Neural progenitor cell (in vitro differentiated cells): ENCODE measurements at regions not wholly inside any gene's neighbourhood (a gene's known extent, or its start where the extent isn't known, plus 50 kb on each side); places are given as distances from the start of the nearest gene placed in this dataset.
A peak's percentile ranks its signal among the peaks of the same experiment; 100 is the strongest.

Experiments used
- DNase-seq: peaks from one replicate; pipeline ENCODE4 v3.0.0-alpha.2; 2016; ENCODE audit warnings: low spot score
- H2AFZ ChIP-seq: fragments of 200-600 bp; sonication (generic); replicated peaks from 2 replicates; pipeline ENCODE4 v1.6.1; 2016; ENCODE audit warnings: antibody characterized with exemption
- H3F3A ChIP-seq: fragments of 200-600 bp; sonication (generic); 2 replicates; pipeline ENCODE4 v1.6.1; 2016; ENCODE audit warnings: antibody characterized with exemption, low read depth
- H3K27ac ChIP-seq: fragments of 200-600 bp; sonication (generic); 2 replicates; pipeline ENCODE4 v1.5.1; 2016; ENCODE audit warnings: mild to moderate bottlenecking
- H3K27me3 ChIP-seq: fragments of 200-600 bp; sonication (generic); 2 replicates; pipeline ENCODE4 v1.6.1; 2016; ENCODE audit warnings: mild to moderate bottlenecking, moderate library complexity
- H3K36me3 ChIP-seq: fragments of 200-600 bp; sonication (generic); 2 replicates; pipeline ENCODE4 v1.5.1; 2016
- H3K4me1 ChIP-seq: fragments of 200-600 bp; sonication (generic); 2 replicates; pipeline ENCODE4 v1.6.1; 2016; ENCODE audit warnings: mixed run types
- H3K4me2 ChIP-seq: fragments of 200-600 bp; sonication (generic); 2 replicates; pipeline ENCODE4 v1.6.1; 2016
- H3K4me3 ChIP-seq: fragments of 200-600 bp; sonication (generic); 2 replicates; pipeline ENCODE4 v1.5.1; 2016
- H3K79me2 ChIP-seq: fragments of 200-600 bp; sonication (generic); 2 replicates; pipeline ENCODE4 v1.6.1; 2016; ENCODE audit warnings: low read depth
- H3K9ac ChIP-seq: fragments of 200-600 bp; sonication (generic); 2 replicates; pipeline ENCODE4 v1.6.1; 2016
- H3K9me3 ChIP-seq: fragments of 200-600 bp; sonication (generic); 2 replicates; pipeline ENCODE4 v1.5.1; 2016; ENCODE audit warnings: low read depth
- H4K20me1 ChIP-seq: fragments of 200-600 bp; sonication (generic); 2 replicates; pipeline ENCODE4 v1.6.1; 2016; ENCODE audit warnings: low read depth
- H3K27ac Mint-ChIP-seq: 3 replicates; pipeline ENCODE4 v1.8.0; 2021; ENCODE audit warnings: mixed read lengths
- H3K27me3 Mint-ChIP-seq: 2 replicates; pipeline ENCODE4 v1.8.0; 2022; ENCODE audit warnings: low read depth, mild to moderate bottlenecking, inconsistent platforms, moderate library complexity, mixed read lengths; ENCODE audit not compliant: insufficient read depth
- H3K36me3 Mint-ChIP-seq: 3 replicates; pipeline ENCODE4 v1.8.0; 2021; ENCODE audit warnings: mixed read lengths
- H3K4me1 Mint-ChIP-seq: 3 replicates; pipeline ENCODE4 v1.8.0; 2021; ENCODE audit warnings: mixed read lengths
- H3K4me3 Mint-ChIP-seq: 3 replicates; pipeline ENCODE4 v1.8.0; 2021; ENCODE audit warnings: mild to moderate bottlenecking, moderate library complexity, mixed read lengths
- H3K9me3 Mint-ChIP-seq: 3 replicates; pipeline ENCODE4 v1.8.0; 2020; ENCODE audit warnings: mixed read lengths
- EZH2 ChIP-seq: fragments of 200-600 bp; sonication (generic); IDR thresholded peaks from 2 replicates; pipeline ENCODE4 v1.6.1; 2017; ENCODE audit warnings: antibody characterized with exemption, mild to moderate bottlenecking, moderate library complexity
- EZH2phosphoT487 ChIP-seq: fragments of 200-600 bp; sonication (generic); IDR thresholded peaks from 2 replicates; pipeline ENCODE4 v1.6.1; 2017; ENCODE audit warnings: antibody characterized with exemption
- TF ChIP-seq, protein P1 (sequence below): fragments of 200-600 bp; sonication (generic); IDR thresholded peaks from 2 replicates; pipeline ENCODE4 v1.5.1; 2017; ENCODE audit warnings: antibody characterized with exemption, mild to moderate bottlenecking

DNA sequence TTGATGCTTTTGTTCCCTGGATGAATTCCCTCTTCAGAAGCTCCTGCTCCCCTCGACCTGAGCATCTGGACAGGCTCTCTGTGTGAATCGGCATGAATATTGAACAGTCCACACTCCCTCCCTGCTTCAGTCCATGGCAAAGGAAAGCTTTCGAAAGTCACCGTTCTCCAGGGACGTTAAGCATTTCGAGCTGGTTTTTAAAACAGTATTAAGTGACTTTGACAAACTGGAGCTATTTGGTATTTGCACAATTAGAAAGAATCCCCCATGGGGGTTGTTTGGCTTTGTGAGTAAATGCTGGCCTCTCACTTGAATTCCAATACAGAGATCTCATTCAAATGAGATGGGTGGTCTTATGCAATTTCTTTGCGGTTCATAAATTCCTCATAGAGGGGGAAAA is 85.3 kb upstream of the TIAM2 start:
- no peak overlapping the region for H2AFZ ChIP-seq
- Mint-ChIP-seq H3K9me3 (no peaks in the 10 kb centered on the region), H3K27me3 (no peaks in the 10 kb centered on the region), H3K4me3 (peak overlapping the region; percentile 48), H3K36me3 (peaks cover 21% of the 10 kb centered on the region), H3K27ac (peak overlapping the region; percentile 30), H3K4me1 (peaks cover 24% of the 10 kb centered on the region)
- no peaks in the 10 kb centered on the region for H4K20me1 ChIP-seq
- peak overlapping the region; percentile 26 for H3K4me3 ChIP-seq
- H3K79me2 ChIP-seq, result no peaks in the 10 kb centered on the region
- no peaks in the 10 kb centered on the region for H3K27me3 ChIP-seq
- no peak overlapping the region for H3K9ac ChIP-seq
- H3F3A ChIP-seq, result peaks cover 20% of the 10 kb centered on the region
- H3K4me1 ChIP-seq, result peaks cover 21% of the 10 kb centered on the region
- no peaks in the 10 kb centered on the region for H3K36me3 ChIP-seq
- peak; percentile 66 for DNase-seq
- H3K4me2 ChIP-seq, result peak overlapping the region; percentile 71
- peak overlapping the region; percentile 93 for H3K27ac ChIP-seq
- no peaks in the 10 kb centered on the region for H3K9me3 ChIP-seq
- TF ChIP-seq, protein P1, sequence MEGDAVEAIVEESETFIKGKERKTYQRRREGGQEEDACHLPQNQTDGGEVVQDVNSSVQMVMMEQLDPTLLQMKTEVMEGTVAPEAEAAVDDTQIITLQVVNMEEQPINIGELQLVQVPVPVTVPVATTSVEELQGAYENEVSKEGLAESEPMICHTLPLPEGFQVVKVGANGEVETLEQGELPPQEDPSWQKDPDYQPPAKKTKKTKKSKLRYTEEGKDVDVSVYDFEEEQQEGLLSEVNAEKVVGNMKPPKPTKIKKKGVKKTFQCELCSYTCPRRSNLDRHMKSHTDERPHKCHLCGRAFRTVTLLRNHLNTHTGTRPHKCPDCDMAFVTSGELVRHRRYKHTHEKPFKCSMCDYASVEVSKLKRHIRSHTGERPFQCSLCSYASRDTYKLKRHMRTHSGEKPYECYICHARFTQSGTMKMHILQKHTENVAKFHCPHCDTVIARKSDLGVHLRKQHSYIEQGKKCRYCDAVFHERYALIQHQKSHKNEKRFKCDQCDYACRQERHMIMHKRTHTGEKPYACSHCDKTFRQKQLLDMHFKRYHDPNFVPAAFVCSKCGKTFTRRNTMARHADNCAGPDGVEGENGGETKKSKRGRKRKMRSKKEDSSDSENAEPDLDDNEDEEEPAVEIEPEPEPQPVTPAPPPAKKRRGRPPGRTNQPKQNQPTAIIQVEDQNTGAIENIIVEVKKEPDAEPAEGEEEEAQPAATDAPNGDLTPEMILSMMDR, result no peak
- TF ChIP-seq EZH2phosphoT487 (no peak), EZH2 (no peak)

DNA sequence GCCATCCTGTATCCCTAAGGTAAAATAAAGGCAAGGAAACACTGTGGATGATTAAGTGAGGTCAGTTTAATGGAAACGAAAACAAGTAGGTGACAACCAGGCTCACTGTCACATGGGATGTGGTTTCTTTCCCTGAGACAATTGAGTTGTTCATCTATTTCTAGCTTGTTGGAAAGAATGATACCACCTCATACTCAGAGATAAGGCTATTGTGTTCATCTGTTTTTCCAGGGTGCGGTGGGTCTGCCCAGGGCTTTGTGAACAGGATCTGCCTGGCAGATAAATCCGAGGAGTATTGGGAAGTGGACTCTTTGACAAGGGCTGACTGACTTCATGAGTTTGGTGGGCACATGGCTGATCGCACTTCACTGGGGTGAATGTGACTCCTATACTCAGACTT is 80.8 kb upstream of the TIAM2 start:
- H3K4me1 ChIP-seq, result peaks cover 19% of the 10 kb centered on the region
- no peak overlapping the region for H3K4me3 ChIP-seq
- no peak for DNase-seq
- Mint-ChIP-seq H3K36me3 (peaks cover 5% of the 10 kb centered on the region), H3K4me1 (peaks cover 16% of the 10 kb centered on the region), H3K27me3 (peaks cover 3% of the 10 kb centered on the region), H3K27ac (no peak overlapping the region), H3K9me3 (no peaks in the 10 kb centered on the region), H3K4me3 (no peak overlapping the region)
- H3K4me2 ChIP-seq, result no peak overlapping the region
- H4K20me1 ChIP-seq, result no peaks in the 10 kb centered on the region
- no peak overlapping the region for H2AFZ ChIP-seq
- no peak overlapping the region for H3K27ac ChIP-seq
- TF ChIP-seq, protein P1, result no peak
- TF ChIP-seq EZH2phosphoT487, result no peak
- no peak for TF ChIP-seq EZH2
- H3K9ac ChIP-seq, result no peak overlapping the region
- no peaks in the 10 kb centered on the region for H3K27me3 ChIP-seq
- H3K9me3 ChIP-seq, result no peaks in the 10 kb centered on the region
- H3F3A ChIP-seq, result peaks cover 13% of the 10 kb centered on the region
- no peaks in the 10 kb centered on the region for H3K36me3 ChIP-seq
- no peaks in the 10 kb centered on the region for H3K79me2 ChIP-seq

DNA sequence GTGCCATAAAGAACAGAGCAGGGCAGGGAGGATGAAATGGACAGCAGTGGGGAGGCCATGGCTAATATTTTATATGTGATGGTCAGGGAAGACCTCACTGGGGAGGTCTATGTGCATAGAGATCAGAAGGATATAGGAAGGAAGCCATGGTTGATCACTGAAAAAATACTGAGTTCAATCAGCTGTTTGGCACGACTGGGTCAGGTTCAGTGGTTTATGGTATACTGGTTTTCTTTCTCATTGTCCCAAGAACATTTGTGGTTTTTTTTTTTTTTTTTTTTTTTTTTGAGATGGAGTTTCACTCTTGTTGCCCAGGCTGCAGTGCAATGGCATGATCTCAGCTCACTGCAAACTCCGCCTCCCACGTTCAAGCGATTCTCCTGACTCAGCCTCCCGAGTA is 78.3 kb upstream of the TIAM2 start:
- Histone ChIP-seq H3K4me1 (peaks cover 3% of the 10 kb centered on the region), H4K20me1 (no peaks in the 10 kb centered on the region), H3K4me3 (no peak overlapping the region), H3K9me3 (no peaks in the 10 kb centered on the region), H3K4me2 (no peak overlapping the region), H3K27me3 (no peaks in the 10 kb centered on the region), H3K27ac (no peak overlapping the region), H3K79me2 (no peaks in the 10 kb centered on the region), H2AFZ (no peak overlapping the region), H3K36me3 (no peaks in the 10 kb centered on the region), H3K9ac (no peak overlapping the region), H3F3A (no peaks in the 10 kb centered on the region)
- Mint-ChIP-seq H3K27me3 (peaks cover 5% of the 10 kb centered on the region), H3K9me3 (no peaks in the 10 kb centered on the region), H3K4me3 (no peak overlapping the region), H3K36me3 (peaks cover 2% of the 10 kb centered on the region), H3K27ac (peak overlapping the region; percentile 20), H3K4me1 (no peaks in the 10 kb centered on the region)
- TF ChIP-seq EZH2 (no peak), EZH2phosphoT487 (no peak)
- TF ChIP-seq, protein P1, result no peak
- no peak for DNase-seq
